ENCODE measurements at regions not wholly inside any gene's neighbourhood (a gene's known extent, or its start where the extent isn't known, plus 50 kb on each side); places are given as distances from the start of the nearest gene placed in this dataset.
"Not testable (repeated sequence)": the region's sequence is repeated elsewhere in the genome, so short reads cannot be mapped to it uniquely, and the experiment has no call there.

DNA sequence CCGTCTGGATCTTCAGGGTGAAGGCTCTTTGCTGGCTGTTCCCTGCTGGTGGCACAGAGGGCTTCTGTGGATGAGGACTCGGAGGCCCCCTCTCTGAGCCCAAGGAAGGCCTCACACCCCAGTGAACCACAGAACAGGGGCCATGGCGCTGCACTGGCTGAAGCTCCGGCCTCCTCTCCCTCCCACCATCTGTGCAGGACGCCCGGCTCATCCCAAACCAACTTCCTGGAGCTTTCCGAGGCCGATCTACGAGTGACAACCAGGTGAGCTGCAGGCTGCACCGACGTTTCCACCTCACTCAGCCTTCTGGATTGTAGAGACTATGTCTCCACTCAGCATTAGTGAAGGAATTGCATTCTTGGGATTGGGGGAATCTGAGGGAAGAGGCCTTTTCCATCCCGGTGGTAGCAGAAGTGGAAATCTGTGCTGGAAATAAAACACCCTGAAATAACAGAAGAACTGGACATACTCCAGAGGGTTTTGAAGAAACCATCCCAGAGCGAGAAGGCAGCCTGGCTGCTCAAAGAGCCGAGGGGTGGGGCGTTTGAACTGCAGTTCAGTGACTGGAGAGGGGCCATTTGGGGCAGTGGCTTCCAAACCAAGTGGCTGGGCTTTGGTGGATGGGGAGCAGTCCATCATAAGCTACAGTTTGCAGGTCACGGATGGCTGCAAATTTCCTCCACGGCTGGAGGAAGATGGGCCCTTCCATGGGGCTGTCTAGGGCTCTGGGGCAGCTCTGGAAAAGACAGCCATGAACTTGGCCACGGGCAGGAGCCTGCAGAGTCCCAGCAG, 120.7 kb upstream of the ZNF469 start:
- TF ChIP-seq, protein P1, sequence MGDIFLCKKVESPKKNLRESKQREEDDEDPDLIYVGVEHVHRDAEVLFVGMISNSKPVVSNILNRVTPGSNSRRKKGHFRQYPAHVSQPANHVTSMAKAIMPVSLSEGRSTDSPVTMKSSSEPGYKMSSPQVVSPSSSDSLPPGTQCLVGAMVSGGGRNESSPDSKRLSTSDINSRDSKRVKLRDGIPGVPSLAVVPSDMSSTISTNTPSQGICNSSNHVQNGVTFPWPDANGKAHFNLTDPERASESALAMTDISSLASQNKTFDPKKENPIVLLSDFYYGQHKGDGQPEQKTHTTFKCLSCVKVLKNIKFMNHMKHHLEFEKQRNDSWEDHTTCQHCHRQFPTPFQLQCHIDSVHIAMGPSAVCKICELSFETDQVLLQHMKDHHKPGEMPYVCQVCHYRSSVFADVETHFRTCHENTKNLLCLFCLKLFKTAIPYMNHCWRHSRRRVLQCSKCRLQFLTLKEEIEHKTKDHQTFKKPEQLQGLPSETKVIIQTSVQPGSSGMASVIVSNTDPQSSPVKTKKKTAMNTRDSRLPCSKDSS (IDR thresholded peaks at IDR 0.05; ENCODE audit: low read depth, partially characterized antibody) = not testable (repeated sequence)
- not testable (repeated sequence) for TF ChIP-seq ZKSCAN1 (IDR thresholded peaks at IDR 0.05; ENCODE audit: low read depth, low read length)

Data from K562 (cell line).